Adrenal gland (tissue), 5 donors: ENCODE measurements at regions not wholly inside any gene's neighbourhood (a gene's known extent, or its start where the extent isn't known, plus 50 kb on each side); places are given as distances from the start of the nearest gene placed in this dataset.

Experiments
- CTCF ChIP-seq, 6 experiments: fragments of 450-650 bp in 4 of 6; fragments of 200-600 bp in 2 of 6; sonication (generic) in 1 of 6; IDR thresholded peaks; 1 replicate in 5 of 6; 2 replicates in 1 of 6; pipeline versions ENCODE4 v1.5.1 to v1.8.0; 2016 to 2021; ENCODE audit warnings: antibody characterized with exemption in 6 of 6, mild to moderate bottlenecking in 2 of 6, moderate library complexity in 1 of 6
- POLR2A ChIP-seq, 2 donors: fragments of 450-650 bp; IDR thresholded peaks; one replicate each; pipeline ENCODE4 v1.6.1; 2017; ENCODE audit warnings: antibody characterized with exemption in 2 of 2, mild to moderate bottlenecking in 2 of 2, moderate library complexity in 1 of 2
- donor health status: DM: no; HTN: no; CAD: no.

- TF ChIP-seq CTCF (IDR thresholded peaks at IDR 0.05), result no peak
- TF ChIP-seq POLR2A (IDR thresholded peaks at IDR 0.05), result no peak
Observed at GRCh38 chr1:117795190-117795589, 134.2 kb downstream of the GDAP2 start.
